ENCODE measurements at regions not wholly inside any gene's neighbourhood (a gene's known extent, or its start where the extent isn't known, plus 50 kb on each side); places are given as distances from the start of the nearest gene placed in this dataset.

- no peaks in the 10 kb centered on the region for H3K9me3 ChIP-seq (ENCODE audit: control insufficient read depth, insufficient read depth, low read depth, low read length)
- TF ChIP-seq ZNF112 (tag by site-specific recombination; IDR thresholded peaks at IDR 0.05) (no peak), ZNF169 (tag by site-specific recombination; IDR thresholded peaks at IDR 0.05) (no peak), YY1 (tag by site-specific recombination; IDR thresholded peaks at IDR 0.05) (no peak), ZBTB21 (tag by site-specific recombination; IDR thresholded peaks at IDR 0.05) (peak; percentile 73; the same call in 1 of the 2 replicates), REST (tag by site-specific recombination; IDR thresholded peaks at IDR 0.05) (no peak), INSM2 (tag by site-specific recombination; IDR thresholded peaks at IDR 0.05) (no peak), SCRT2 (tag by site-specific recombination; IDR thresholded peaks at IDR 0.05) (0 out of 2 replicates have a peak, but pooled peaks have one; percentile 25), ZNF366 (tag by site-specific recombination; conservative IDR thresholded peaks at IDR 0.05) (no peak)
- CTCF ChIA-PET: interaction anchor here (1.6 kb wide), 1 partner anchor 8 kb away, joined by 4 read pairs; no protein-coding TSS in a partner anchor
- no peaks in the 10 kb centered on the region for H3K4me1 ChIP-seq (ENCODE audit: control insufficient read depth, insufficient read depth, low read length)
- no peaks in the 10 kb centered on the region for H3K36me3 ChIP-seq (ENCODE audit: control insufficient read depth in 2 of 2, insufficient read depth in 1 of 2, low read length in 2 of 2)
- H3K27ac ChIP-seq (ENCODE audit: extremely low read depth, low read depth, low read length): no peak overlapping the region
- no peak overlapping the region for H3K4me3 ChIP-seq (ENCODE audit: low read depth, low read length)
- POLR2A ChIA-PET: no interaction called here
These were observed 142.3 kb upstream of the GPR26 start for GRCh38 chr10:123523833-123524232.

- ChIA-PET POLR2A (no interaction called here), CTCF (no interaction called here)
- Histone ChIP-seq H3K4me1 (ENCODE audit: control insufficient read depth, insufficient read depth, low read length) (no peaks in the 10 kb centered on the region), H3K9me3 (ENCODE audit: control insufficient read depth, insufficient read depth, low read depth, low read length) (no peaks in the 10 kb centered on the region), H3K36me3 (ENCODE audit: control insufficient read depth in 2 of 2, insufficient read depth in 1 of 2, low read length in 2 of 2) (no peaks in the 10 kb centered on the region), H3K4me3 (ENCODE audit: low read depth, low read length) (no peak overlapping the region), H3K27ac (ENCODE audit: extremely low read depth, low read depth, low read length) (no peak overlapping the region)
- TF ChIP-seq ZNF169 (tag by site-specific recombination; IDR thresholded peaks at IDR 0.05): no peak
- TF ChIP-seq SCRT2 (tag by site-specific recombination; IDR thresholded peaks at IDR 0.05): no peak
- TF ChIP-seq ZNF248 (tag by site-specific recombination; IDR thresholded peaks at IDR 0.05): no peak
- TF ChIP-seq ZNF114 (tag by site-specific recombination; IDR thresholded peaks at IDR 0.05): no peak
- TF ChIP-seq REST (tag by site-specific recombination; IDR thresholded peaks at IDR 0.05): no peak
- TF ChIP-seq MYNN (tag by site-specific recombination; IDR thresholded peaks at IDR 0.05; ENCODE audit: borderline replicate concordance): no peak
- TF ChIP-seq TRIM28 (IDR thresholded peaks at IDR 0.05; ENCODE audit: borderline replicate concordance, low read length): no peak
These were observed 139.6 kb upstream of the GPR26 start for GRCh38 chr10:123526356-123527064.

GRCh38 chr10:123527151-123527550 is 139.0 kb upstream of the GPR26 start:
- POLR2A ChIA-PET: no interaction called here
- no peak overlapping the region for H3K4me3 ChIP-seq (ENCODE audit: low read depth, low read length)
- no peak overlapping the region for H3K27ac ChIP-seq (ENCODE audit: extremely low read depth, low read depth, low read length)
- no peaks in the 10 kb centered on the region for H3K4me1 ChIP-seq (ENCODE audit: control insufficient read depth, insufficient read depth, low read length)
- CTCF ChIA-PET: no interaction called here
- H3K36me3 ChIP-seq (ENCODE audit: control insufficient read depth in 2 of 2, insufficient read depth in 1 of 2, low read length in 2 of 2): no peaks in the 10 kb centered on the region
- no peaks in the 10 kb centered on the region for H3K9me3 ChIP-seq (ENCODE audit: control insufficient read depth, insufficient read depth, low read depth, low read length)
- TF ChIP-seq HOXD13 (CRISPR knock-in tag; IDR thresholded peaks at IDR 0.05; ENCODE audit: borderline replicate concordance) (no peak), ZNF747 (tag by site-specific recombination; IDR thresholded peaks at IDR 0.05) (no peak), ZNF175 (tag by site-specific recombination; IDR thresholded peaks at IDR 0.05) (no peak), ZNF704 (tag by site-specific recombination; IDR thresholded peaks at IDR 0.05) (no peak), REST (tag by site-specific recombination; IDR thresholded peaks at IDR 0.05) (no peak), ZNF707 (tag by site-specific recombination; IDR thresholded peaks at IDR 0.05) (no peak)

All from HEK293 (cell line).